ENCODE measurements at regions not wholly inside any gene's neighbourhood (a gene's known extent, or its start where the extent isn't known, plus 50 kb on each side); places are given as distances from the start of the nearest gene placed in this dataset.

DNA sequence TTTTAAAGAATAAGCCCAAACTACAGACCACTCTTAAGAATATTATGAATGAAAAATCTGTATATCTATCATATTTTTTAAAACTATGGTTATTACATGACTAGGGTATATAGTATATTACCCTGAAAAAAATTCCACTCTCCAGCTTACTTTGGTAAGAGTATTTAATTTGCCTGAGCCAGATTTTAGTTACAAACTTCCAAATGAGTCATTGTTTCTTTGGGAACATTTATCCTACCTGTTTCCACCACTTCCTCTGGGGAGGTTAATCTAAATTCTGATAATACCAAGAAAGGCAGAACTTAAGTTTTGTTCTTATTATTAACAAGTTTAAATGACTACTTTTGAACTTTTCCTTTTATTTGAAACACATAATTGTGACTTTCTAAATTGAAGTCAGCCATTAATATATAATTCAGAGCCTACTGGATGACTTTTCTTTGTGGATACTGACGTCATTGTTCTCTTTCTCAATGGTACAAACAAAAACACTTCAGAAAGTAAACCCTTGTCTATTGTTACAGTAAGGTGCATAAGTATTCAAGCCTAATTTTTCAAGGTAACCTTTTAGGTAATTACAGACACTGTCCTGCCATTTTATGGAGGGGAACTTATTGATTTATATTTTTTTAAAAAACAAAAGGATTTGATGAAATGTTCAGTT is 135.6 kb upstream of the TLL1 start:
- TF ChIP-seq EZH2 (IDR thresholded peaks at IDR 0.05; ENCODE audit: insufficient read depth, poor library complexity, severe bottlenecking) (no peak), EZH2phosphoT487 (IDR thresholded peaks at IDR 0.05; ENCODE audit: insufficient read depth, low read depth) (no peak)
